GM21717 (cell line): ENCODE measurements at regions not wholly inside any gene's neighbourhood (a gene's known extent, or its start where the extent isn't known, plus 50 kb on each side); places are given as distances from the start of the nearest gene placed in this dataset.
"Not testable (repeated sequence)": the region's sequence is repeated elsewhere in the genome, so short reads cannot be mapped to it uniquely, and the experiment has no call there.

Source experiments
- ATAC-seq: cut with Tn5 transposase; IDR thresholded peaks from one replicate; pipeline ENCODE4 v1.9.1; 2021; ENCODE audit warnings: mild to moderate bottlenecking, moderate library complexity; ENCODE audit not compliant: unreplicated experiment

- ATAC-seq = no peak
Observed at GRCh38 chr2:21330786-21331391, 207.1 kb downstream of the TDRD15 start.

- no peak for ATAC-seq
Observed at GRCh38 chr2:21331625-21332370, 208.0 kb downstream of the TDRD15 start.

DNA sequence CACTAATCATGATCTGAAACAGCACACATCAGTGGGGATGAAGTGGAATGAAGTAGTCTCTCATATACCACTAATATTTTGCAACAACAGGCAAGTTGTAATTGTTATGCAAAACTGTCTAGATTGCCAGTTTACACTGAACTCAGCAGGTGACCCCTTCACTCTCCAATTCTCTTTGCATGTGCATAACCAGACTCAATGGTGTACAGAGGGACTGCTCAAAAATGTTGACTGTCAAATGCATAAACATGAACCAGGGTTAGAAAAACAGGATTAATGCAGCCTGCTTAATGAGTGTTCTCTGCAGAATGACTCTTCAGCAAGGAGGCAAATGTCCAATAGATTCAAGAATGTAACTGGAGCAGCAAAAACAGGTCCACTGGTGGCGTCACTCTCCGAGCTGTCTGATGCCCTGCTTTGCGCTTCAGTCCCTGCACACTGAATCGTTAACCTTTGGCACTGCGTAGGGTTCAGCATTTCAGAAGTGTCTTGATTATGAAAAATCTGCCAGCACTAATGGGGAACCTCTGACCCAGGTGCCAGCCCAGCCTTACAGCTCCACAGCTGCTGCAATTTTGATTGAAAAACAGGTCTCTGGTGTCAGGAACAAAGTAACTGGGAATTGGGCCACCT is 209.3 kb downstream of the TDRD15 start:
- no peak for ATAC-seq

DNA sequence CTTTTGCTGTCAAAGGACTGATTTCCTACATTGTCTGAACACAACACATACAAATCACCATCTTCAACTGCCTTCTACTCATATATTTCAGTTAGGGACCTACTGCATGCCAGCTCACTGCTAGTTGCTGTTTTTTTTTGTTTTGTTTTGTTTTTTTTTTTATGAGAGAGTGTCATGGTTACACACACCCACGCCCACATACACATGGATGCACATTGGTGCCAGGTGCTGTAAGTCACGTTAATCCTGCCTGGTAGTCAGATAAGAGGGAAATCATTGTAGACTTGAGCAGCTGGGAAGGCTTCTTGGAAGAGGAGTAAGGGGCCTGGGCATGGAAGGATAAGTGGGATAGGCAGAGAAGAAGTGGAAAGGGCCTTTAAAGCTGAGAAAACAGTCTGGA is 209.9 kb downstream of the TDRD15 start:
- ATAC-seq = no peak

DNA sequence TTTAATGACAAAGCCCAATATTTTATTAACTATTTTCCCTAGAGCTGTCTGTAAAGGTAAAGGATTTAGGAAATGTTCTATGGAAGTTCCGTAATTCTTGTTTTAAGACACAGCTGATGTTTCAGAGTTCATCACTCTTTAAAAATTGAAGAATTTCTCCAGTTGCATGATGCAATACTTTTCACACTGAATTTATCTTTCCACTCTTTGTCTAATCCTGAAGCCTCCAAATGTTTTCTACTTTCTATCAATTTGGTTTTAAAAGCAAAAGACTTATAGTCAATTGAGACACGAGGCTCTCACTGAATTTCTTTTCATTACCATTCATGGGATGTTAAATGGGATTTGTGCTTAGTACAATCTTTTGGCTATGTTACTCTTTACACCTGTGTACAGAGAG is 223.2 kb downstream of the TDRD15 start:
- ATAC-seq = no peak

GRCh38 chr2:21353879-21354679 is 230.3 kb downstream of the TDRD15 start:
- ATAC-seq = no peak

DNA sequence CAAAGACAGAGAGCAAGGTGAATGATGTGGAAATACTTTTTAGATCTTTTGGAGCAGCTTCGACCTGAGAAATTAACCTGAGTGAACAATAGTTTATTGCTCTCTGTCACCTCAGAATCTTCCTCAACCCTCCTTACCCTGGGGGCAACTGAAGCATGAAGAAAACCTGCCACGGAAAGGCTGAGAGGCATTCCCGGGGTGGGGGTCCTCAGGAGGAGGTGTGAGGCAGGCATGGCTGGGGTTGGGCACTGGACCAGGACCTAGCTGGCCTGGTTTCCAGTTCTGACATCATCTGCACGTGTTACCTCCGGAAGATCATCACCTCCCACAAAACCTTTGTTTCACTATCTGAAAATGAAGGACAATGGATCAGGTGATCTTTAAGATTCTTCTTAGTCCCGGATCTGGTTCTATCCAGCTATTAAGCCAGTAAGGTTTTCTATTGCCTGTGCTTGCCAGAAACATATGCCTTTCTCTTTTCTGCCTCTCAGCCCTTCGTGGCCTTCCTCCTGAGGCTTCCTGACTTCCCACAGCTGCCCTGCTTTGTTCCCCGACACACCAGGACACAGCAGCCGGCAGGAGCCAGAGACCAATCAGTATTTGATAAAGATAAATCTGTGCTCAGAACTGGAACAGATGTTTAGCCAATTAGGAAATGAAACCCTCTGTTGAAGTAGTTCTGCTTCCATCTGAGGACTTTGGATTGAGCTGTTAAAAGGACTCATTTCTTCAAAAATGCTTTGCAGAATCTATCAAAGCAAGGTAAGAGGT is 232.5 kb downstream of the TDRD15 start:
- ATAC-seq = no peak

GRCh38 chr2:21356857-21357255 is 233.1 kb downstream of the TDRD15 start:
- ATAC-seq = no peak

DNA sequence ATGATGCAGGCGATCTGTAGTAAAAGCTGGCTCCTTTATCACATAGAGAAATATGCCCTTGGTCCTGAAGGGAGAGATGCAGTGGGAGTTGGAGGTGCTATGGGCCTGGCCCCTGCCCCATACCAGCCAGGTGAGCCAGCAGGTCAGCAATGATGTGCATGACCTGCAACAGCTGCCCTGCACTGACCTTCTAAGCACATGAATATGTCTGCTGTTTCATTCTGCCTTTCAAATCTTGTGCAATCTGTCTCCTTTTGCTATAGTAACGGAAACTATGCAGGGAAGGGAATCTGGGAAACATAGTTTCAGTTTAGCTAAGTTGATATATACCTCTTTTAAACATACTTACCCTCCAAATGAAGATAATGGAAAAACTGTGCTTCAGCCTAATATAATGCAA is 235.2 kb downstream of the TDRD15 start:
- ATAC-seq = no peak

DNA sequence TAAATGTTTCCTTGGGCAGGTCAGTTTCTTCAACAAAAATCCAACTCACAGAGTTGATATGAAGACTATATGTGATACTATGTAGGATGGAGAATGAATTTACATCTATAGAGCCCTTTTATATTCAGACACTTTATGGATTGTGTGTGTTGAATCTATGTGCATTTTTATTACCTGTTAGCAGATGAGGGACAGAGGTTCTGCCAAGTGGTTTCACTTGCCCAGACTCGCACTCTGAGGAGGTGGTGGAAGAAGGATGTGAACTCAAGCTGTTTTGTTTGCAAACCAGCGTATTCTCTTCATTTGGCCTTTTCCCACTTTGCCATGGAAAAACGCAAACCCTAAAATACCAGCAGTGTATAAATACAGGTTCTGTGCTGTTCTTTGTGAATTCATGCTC is 237.6 kb downstream of the TDRD15 start:
- ATAC-seq = no peak

DNA sequence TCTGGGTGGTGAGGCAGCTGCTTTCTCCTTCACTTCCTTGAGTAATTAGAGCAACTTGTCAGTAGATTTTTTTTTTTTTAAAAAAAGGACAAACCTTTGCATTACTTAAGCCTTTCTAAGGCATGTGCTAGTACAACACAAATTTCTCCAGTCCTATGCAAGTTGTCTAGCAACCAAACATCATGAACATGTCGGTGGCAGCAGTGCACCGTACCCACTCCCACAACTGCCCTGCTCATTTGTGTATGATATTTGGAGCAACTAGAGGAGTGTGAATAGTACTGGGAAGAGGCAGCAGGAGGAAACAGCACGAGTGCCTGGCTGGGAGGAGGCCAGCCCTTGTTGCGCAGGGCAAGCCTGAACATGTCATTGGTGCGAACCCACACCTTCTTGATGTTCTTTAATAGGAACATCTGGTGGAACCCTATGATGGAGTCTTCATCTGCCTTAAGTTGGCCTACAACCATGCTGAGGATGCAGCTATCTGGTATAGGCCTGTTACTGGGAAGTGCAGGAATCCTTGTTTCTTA is 238.3 kb downstream of the TDRD15 start:
- no peak for ATAC-seq

GRCh38 chr2:21363364-21363763 is 239.6 kb downstream of the TDRD15 start:
- no peak for ATAC-seq

- ATAC-seq = no peak
Observed at GRCh38 chr2:21367421-21367820, 243.7 kb downstream of the TDRD15 start.

- no peak for ATAC-seq
Observed at GRCh38 chr2:21369787-21370186, 246.0 kb downstream of the TDRD15 start.

DNA sequence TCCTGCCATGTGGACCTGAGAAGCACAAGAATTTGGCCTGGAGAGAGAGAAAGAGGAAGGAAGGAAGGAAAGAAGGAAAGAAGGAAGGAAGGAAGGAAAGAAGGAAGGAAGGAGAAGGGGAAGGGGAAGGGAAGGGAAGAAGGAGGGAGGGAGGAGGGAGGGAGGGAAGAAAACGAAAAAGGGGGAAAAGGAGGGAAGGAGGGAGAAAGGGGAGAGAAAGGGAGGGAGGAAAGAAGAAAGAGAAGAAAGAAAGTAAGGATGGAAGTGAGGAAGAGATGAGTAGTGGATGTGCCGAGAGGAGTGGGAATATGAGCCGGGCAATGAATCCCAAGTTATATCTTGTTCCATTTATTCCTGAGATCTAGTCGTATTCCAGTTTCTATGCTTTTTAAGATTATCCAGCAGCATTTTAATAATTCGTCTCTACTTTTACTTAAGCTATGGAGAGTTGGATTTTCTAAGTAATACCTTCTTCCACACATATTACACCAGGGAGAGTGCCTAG is 247.8 kb downstream of the TDRD15 start:
- no peak for ATAC-seq

DNA sequence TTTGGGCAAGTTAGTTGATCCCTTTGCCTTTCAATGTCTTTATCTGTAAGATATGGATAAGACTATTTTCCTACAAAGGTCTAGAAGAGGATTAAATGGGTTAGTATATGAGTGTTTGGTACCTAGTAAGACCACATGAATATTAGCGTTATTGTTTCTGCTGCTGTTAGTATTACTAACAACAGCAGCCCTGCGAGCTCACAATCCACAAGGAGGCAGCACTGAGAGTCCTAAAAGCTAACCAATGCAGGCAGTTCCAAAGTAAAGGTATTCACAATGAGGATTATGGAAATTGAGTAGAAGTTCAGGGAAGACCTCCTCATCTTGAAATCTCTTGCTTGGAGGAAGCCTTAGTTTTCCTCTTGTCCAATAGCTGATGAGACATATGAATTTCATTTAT is 248.9 kb downstream of the TDRD15 start:
- ATAC-seq = no peak

- no peak for ATAC-seq
Observed at GRCh38 chr2:21376864-21377263, 253.1 kb downstream of the TDRD15 start.

DNA sequence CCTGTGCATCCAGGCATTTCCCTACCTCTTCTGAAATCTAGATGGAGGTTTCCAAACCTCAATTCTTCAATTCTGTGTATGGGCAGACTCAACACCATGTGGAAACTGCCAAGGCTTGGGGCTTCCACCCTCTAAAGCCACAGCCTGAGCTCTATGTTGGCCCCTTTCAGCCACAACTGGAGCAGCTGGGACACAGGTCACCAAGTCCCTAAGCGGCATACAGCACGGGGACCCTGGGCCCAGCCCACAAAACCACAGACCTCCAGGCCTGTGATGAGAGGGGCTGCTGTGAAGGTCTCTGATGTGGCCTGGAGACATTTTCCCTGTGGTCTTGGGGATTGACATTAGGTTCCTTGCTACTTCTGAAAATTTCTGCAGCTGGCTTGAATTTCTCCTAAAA is 255.4 kb downstream of the TDRD15 start:
- ATAC-seq = no peak

GRCh38 chr2:21379668-21380067 is 255.9 kb downstream of the TDRD15 start:
- ATAC-seq = not testable (repeated sequence)

- no peak for ATAC-seq
Observed at GRCh38 chr2:21381421-21381820, 257.7 kb downstream of the TDRD15 start.
